AG20443 (cell line): ENCODE measurements at regions not wholly inside any gene's neighbourhood (a gene's known extent, or its start where the extent isn't known, plus 50 kb on each side); places are given as distances from the start of the nearest gene placed in this dataset.
A peak's percentile ranks its signal among the peaks of the same experiment; 100 is the strongest.

Experiments
- DNase-seq: peaks from one replicate; pipeline ENCODE4 v3.0.0; 2012; ENCODE audit warnings: low spot score, mixed read lengths

- DNase-seq = no peak
These were observed 78.3 kb downstream of the RAMP3 start for GRCh38 chr7:45235905-45236304.

GRCh38 chr7:45236666-45237065 lies 79.1 kb downstream of the RAMP3 start:
- no peak for DNase-seq

- DNase-seq = no peak
These were observed 80.3 kb downstream of the RAMP3 start for GRCh38 chr7:45237788-45238461.

GRCh38 chr7:45238806-45239205 lies 81.2 kb downstream of the RAMP3 start:
- no peak for DNase-seq

- peak; percentile 76 for DNase-seq
These were observed 81.9 kb downstream of the RAMP3 start for GRCh38 chr7:45239486-45239885.

GRCh38 chr7:45240273-45240771 lies 82.7 kb downstream of the RAMP3 start:
- no peak for DNase-seq

GRCh38 chr7:45240926-45241325 lies 83.3 kb downstream of the RAMP3 start:
- DNase-seq = no peak

- no peak for DNase-seq
These were observed 83.9 kb downstream of the RAMP3 start for GRCh38 chr7:45241339-45242109.

GRCh38 chr7:45242261-45242660 lies 84.7 kb downstream of the RAMP3 start:
- no peak for DNase-seq

- no peak for DNase-seq
These were observed 85.1 kb downstream of the RAMP3 start for GRCh38 chr7:45242698-45243097.

GRCh38 chr7:45244981-45245380 lies 87.4 kb downstream of the RAMP3 start:
- no peak for DNase-seq

GRCh38 chr7:45246339-45246738 lies 88.7 kb downstream of the RAMP3 start:
- DNase-seq = no peak

GRCh38 chr7:45252248-45252647 lies 94.7 kb downstream of the RAMP3 start:
- no peak for DNase-seq

- no peak for DNase-seq
These were observed 95.3 kb downstream of the RAMP3 start for GRCh38 chr7:45252857-45253256.

- no peak for DNase-seq
These were observed 95.8 kb downstream of the RAMP3 start for GRCh38 chr7:45253368-45253767.

GRCh38 chr7:45255187-45255586 lies 97.6 kb downstream of the RAMP3 start:
- no peak for DNase-seq

- DNase-seq = no peak
These were observed 98.7 kb downstream of the RAMP3 start for GRCh38 chr7:45256309-45256708.

GRCh38 chr7:45256775-45257174 lies 99.2 kb downstream of the RAMP3 start:
- no peak for DNase-seq

- no peak for DNase-seq
These were observed 99.7 kb downstream of the RAMP3 start for GRCh38 chr7:45257284-45257683.

- DNase-seq = no peak
These were observed 101.1 kb downstream of the RAMP3 start for GRCh38 chr7:45258533-45259226.

- DNase-seq = no peak
These were observed 101.6 kb downstream of the RAMP3 start for GRCh38 chr7:45259227-45259596.

GRCh38 chr7:45259966-45260646 lies 102.5 kb downstream of the RAMP3 start:
- DNase-seq = peak; percentile 80
